ENCODE measurements at regions not wholly inside any gene's neighbourhood (a gene's known extent, or its start where the extent isn't known, plus 50 kb on each side); places are given as distances from the start of the nearest gene placed in this dataset.

- no peak for DNase-seq (ENCODE audit: low spot score in 2 of 2)
- in situ Hi-C loops (cut with MboI; ENCODE audit: low sequenced_read_pairs) = no loop called here
- no peak overlapping the region for H3K4me3 ChIP-seq
These were observed 117.8 kb upstream of the NOCT start for GRCh38 chr4:138897811-138898226.

DNA sequence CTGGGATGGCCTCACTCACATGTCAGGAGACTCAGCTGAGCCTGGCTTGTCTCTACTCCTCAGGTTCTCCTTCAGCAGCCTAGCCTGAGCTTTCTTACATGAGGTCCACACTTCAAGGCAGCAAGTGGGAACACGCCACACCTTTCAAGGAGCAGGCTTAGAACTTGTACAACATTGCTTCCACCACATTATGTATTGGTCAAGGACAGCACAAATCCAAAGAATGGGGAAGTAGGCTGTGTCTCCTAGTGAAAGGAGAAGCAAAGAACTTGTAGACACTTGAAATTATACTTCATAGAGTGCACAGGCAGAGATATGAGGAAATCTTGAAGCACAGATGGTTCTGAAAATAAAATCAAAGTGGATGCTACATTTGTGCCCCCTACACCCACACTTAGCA, 120.9 kb upstream of the NOCT start:
- no peak for DNase-seq (ENCODE audit: low spot score in 2 of 2)
- H3K4me1 ChIP-seq = peaks cover 24% of the 10 kb centered on the region
- H3K4me3 ChIP-seq = no peak overlapping the region
- no peaks in the 10 kb centered on the region for H3K36me3 ChIP-seq (replicated peaks)
- in situ Hi-C loops (cut with MboI; ENCODE audit: low sequenced_read_pairs) = no loop called here
- H3K27me3 ChIP-seq (ENCODE audit: low read depth) = no peaks in the 10 kb centered on the region
- H3K9me3 ChIP-seq = no peaks in the 10 kb centered on the region

More at GRCh38 chr4:138897811-138898226, 117.8 kb upstream of the NOCT start:
- Histone ChIP-seq H3K9me3 (no peaks in the 10 kb centered on the region), H3K36me3 (replicated peaks) (no peaks in the 10 kb centered on the region), H3K27me3 (ENCODE audit: low read depth) (no peaks in the 10 kb centered on the region), H3K4me1 (peaks cover under 1% of the 10 kb centered on the region)

GRCh38 chr4:138894011-138894410, 121.6 kb upstream of the NOCT start:
- no peaks in the 10 kb centered on the region for H3K36me3 ChIP-seq (replicated peaks)
- in situ Hi-C loops (cut with MboI; ENCODE audit: low sequenced_read_pairs) = no loop called here
- no peaks in the 10 kb centered on the region for H3K9me3 ChIP-seq
- peaks cover 31% of the 10 kb centered on the region for H3K4me1 ChIP-seq
- H3K27me3 ChIP-seq (ENCODE audit: low read depth) = no peaks in the 10 kb centered on the region
- DNase-seq (ENCODE audit: low spot score in 2 of 2) = no peak
- H3K4me3 ChIP-seq = no peak overlapping the region

DNA sequence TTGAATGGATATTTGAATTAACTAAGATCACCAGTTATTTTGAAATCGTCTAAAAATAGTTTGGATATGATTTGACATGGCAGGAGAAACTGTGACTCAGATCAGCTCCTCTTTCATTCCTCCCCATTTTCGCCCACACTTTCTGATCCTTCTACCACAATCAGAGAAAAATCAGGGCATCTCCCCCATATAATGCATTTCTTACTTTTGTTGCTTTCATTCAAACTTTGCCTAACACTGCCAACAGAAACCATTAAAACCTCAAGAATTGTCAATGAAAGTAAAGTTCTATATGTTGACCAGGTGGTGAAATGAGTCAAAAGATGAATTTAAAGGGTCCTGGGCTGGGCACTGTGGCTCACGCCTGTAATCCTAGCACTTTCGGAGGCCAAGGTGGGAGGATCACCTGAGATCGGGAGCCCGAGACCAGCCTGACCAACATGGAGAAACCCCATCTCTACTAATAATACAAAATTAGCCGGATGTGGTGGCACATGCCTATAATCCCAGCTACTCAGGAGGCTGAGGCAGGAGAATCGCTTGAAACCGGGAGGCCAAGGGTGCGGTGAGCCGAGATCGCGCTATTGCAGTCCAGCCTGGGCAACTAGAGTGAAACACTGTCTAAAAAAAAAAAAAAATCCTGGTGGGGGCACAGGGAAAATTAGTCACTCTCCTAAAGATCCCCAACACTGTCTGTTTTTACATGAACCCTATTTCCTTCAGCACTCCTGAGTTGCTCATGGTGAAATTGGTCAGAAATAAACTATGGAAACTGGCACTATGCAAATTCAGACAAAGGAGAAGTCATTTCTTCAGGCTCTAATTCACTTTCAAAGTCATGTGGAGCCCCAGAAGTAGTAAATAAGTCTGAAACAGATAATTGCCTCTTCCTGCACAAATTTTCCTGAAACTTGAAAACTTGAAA, 122.8 kb upstream of the NOCT start:
- H3K9me3 ChIP-seq = no peaks in the 10 kb centered on the region
- no peak for DNase-seq (ENCODE audit: low spot score in 2 of 2)
- no peaks in the 10 kb centered on the region for H3K27me3 ChIP-seq (ENCODE audit: low read depth)
- peaks cover 37% of the 10 kb centered on the region for H3K4me1 ChIP-seq
- in situ Hi-C loops (cut with MboI; ENCODE audit: low sequenced_read_pairs) = no loop called here
- no peak overlapping the region for H3K4me3 ChIP-seq
- H3K36me3 ChIP-seq (replicated peaks) = no peaks in the 10 kb centered on the region

DNA sequence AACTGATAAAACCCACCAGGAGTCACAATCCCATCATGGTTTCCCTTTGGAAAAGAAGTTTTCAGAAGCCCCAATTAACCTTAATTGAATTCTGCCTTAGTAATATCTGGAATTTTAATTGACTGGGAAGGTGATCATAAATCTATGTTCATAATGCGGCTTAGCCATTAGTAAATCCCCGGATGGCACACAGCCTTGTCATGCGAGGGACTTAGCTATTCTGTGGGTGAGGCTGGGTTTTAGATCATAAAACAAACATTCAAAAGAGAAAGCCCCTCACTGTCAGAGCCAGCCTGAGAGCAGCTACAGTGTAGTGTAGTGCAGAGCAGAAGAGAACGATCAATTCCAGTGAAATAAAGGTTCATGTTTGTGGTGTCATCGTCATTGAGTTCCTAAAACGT, 124.0 kb upstream of the NOCT start:
- no peaks in the 10 kb centered on the region for H3K9me3 ChIP-seq
- in situ Hi-C loops (cut with MboI; ENCODE audit: low sequenced_read_pairs) = no loop called here
- DNase-seq (ENCODE audit: low spot score in 2 of 2) = peak; percentile 85 to 97
- H3K36me3 ChIP-seq (replicated peaks) = no peaks in the 10 kb centered on the region
- H3K27me3 ChIP-seq (ENCODE audit: low read depth) = no peaks in the 10 kb centered on the region
- H3K4me1 ChIP-seq = peaks cover 40% of the 10 kb centered on the region
- H3K4me3 ChIP-seq = no peak overlapping the region

GRCh38 chr4:138890891-138891570, 124.5 kb upstream of the NOCT start:
- Histone ChIP-seq H3K36me3 (replicated peaks) (no peaks in the 10 kb centered on the region), H3K4me1 (peaks cover 40% of the 10 kb centered on the region), H3K27me3 (ENCODE audit: low read depth) (no peaks in the 10 kb centered on the region), H3K4me3 (no peak overlapping the region), H3K9me3 (no peaks in the 10 kb centered on the region)
- in situ Hi-C loops (cut with MboI; ENCODE audit: low sequenced_read_pairs) = no loop called here
- DNase-seq (ENCODE audit: low spot score in 2 of 2) = peak in 1 of 2 experiments; percentile 71

DNA sequence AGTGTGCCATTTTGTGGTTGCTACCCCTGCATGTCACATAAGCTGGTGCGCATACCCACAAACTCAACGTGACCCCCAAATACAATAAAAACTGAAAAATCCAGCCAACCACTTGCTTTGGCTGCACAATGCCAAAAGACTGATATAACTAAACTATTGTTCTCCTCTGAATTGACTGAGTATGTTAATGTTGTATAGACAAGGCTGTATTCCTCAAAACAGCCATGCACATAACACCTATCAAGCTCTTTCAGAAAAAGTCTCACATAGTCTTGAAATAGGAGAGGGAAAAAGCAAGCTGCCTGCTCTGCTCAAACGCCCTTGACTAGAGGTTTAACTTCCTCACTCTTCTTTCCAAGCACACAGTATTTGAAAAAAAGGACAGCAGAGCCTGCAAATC, 126.4 kb upstream of the NOCT start:
- DNase-seq (ENCODE audit: low spot score in 2 of 2) = peak; percentile 26 to 36
- no peaks in the 10 kb centered on the region for H3K27me3 ChIP-seq (ENCODE audit: low read depth)
- peaks cover 40% of the 10 kb centered on the region for H3K4me1 ChIP-seq
- H3K4me3 ChIP-seq = no peak overlapping the region
- no peaks in the 10 kb centered on the region for H3K9me3 ChIP-seq
- in situ Hi-C loops (cut with MboI; ENCODE audit: low sequenced_read_pairs) = no loop called here
- H3K36me3 ChIP-seq (replicated peaks) = no peaks in the 10 kb centered on the region

DNA sequence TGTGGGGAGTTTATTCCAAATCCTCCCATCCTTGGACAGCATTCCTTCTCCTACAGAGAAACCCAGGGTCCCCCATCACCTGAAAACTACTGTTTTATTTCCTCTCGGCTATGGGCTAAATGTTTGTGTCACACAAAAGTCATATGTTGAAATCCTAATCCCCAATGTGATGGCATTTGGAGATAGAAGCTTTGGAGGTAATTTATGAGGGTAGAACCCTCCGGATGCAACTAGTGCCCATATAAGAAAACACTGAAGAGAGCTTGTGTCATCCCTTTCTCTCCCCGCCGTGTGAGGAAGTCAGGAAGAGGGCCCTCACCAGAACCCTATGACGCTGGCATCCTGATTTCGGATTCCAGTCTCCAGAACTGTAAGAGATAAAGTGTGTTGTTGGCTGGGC, 127.8 kb upstream of the NOCT start:
- DNase-seq (ENCODE audit: low spot score in 2 of 2) = no peak
- Histone ChIP-seq H3K27me3 (ENCODE audit: low read depth) (no peaks in the 10 kb centered on the region), H3K4me3 (no peak overlapping the region), H3K36me3 (replicated peaks) (no peaks in the 10 kb centered on the region), H3K9me3 (no peaks in the 10 kb centered on the region), H3K4me1 (peaks cover 39% of the 10 kb centered on the region)
- in situ Hi-C loops (cut with MboI; ENCODE audit: low sequenced_read_pairs) = no loop called here

DNA sequence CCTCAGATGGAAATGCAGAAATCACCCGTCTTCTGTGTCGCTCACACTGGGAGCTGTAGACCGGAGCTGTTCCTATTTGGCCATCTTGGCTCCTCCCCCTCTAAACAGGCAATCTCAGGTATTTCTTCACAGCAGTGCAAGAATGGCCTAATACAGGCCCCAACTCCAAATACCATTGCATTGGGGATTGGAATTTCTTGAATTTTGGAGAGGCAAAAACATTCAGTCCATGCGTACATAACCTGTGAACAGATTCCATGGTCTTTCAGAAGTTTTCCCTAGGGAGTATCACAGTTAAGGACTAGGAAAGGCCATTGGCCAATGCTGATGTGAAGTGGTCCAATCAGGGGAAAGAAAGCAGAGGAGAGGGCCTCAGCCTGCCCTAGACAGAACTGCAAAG, 128.2 kb upstream of the NOCT start:
- no peak for DNase-seq (ENCODE audit: low spot score in 2 of 2)
- peaks cover 35% of the 10 kb centered on the region for H3K4me1 ChIP-seq
- no peaks in the 10 kb centered on the region for H3K27me3 ChIP-seq (ENCODE audit: low read depth)
- in situ Hi-C loops (cut with MboI; ENCODE audit: low sequenced_read_pairs) = no loop called here
- H3K9me3 ChIP-seq = no peaks in the 10 kb centered on the region
- H3K36me3 ChIP-seq (replicated peaks) = no peaks in the 10 kb centered on the region
- no peak overlapping the region for H3K4me3 ChIP-seq

- H3K27me3 ChIP-seq (ENCODE audit: low read depth) = no peaks in the 10 kb centered on the region
- H3K4me1 ChIP-seq = peaks cover 3% of the 10 kb centered on the region; the same call in 1 of the 2 replicates
- no peaks in the 10 kb centered on the region for H3K9me3 ChIP-seq
- no peak for DNase-seq (ENCODE audit: low spot score in 2 of 2)
- H3K4me3 ChIP-seq = no peak overlapping the region
- in situ Hi-C loops (cut with MboI; ENCODE audit: low sequenced_read_pairs) = no loop called here
- H3K36me3 ChIP-seq (replicated peaks) = no peaks in the 10 kb centered on the region
These were observed 135.8 kb upstream of the NOCT start for GRCh38 chr4:138879757-138880156.

- in situ Hi-C loops (cut with MboI; ENCODE audit: low sequenced_read_pairs) = no loop called here
- Histone ChIP-seq H3K4me1 (peaks cover 3% of the 10 kb centered on the region; the same call in 1 of the 2 replicates), H3K27me3 (ENCODE audit: low read depth) (no peaks in the 10 kb centered on the region), H3K4me3 (no peak overlapping the region), H3K36me3 (replicated peaks) (no peaks in the 10 kb centered on the region), H3K9me3 (no peaks in the 10 kb centered on the region)
- no peak for DNase-seq (ENCODE audit: low spot score in 2 of 2)
These were observed 139.5 kb upstream of the NOCT start for GRCh38 chr4:138875891-138876608.

- Histone ChIP-seq H3K36me3 (replicated peaks) (no peaks in the 10 kb centered on the region), H3K9me3 (no peaks in the 10 kb centered on the region), H3K4me3 (no peak overlapping the region), H3K4me1 (no peaks in the 10 kb centered on the region; the same call in 1 of the 2 replicates), H3K27me3 (ENCODE audit: low read depth) (no peaks in the 10 kb centered on the region)
- no peak for DNase-seq (ENCODE audit: low spot score in 2 of 2)
- in situ Hi-C loops (cut with MboI; ENCODE audit: low sequenced_read_pairs) = loop anchor here (25.0 kb wide), 2 partner anchors 284 to 834 kb away; no protein-coding TSS in a partner anchor
These were observed 144.1 kb upstream of the NOCT start for GRCh38 chr4:138871555-138871875.

GRCh38 chr4:138870737-138871554, 144.6 kb upstream of the NOCT start:
- Histone ChIP-seq H3K9me3 (no peaks in the 10 kb centered on the region), H3K4me1 (no peaks in the 10 kb centered on the region; the same call in 1 of the 2 replicates), H3K27me3 (ENCODE audit: low read depth) (no peaks in the 10 kb centered on the region), H3K4me3 (no peak overlapping the region), H3K36me3 (replicated peaks) (no peaks in the 10 kb centered on the region)
- in situ Hi-C loops (cut with MboI; ENCODE audit: low sequenced_read_pairs) = loop anchor here (25.0 kb wide), 2 partner anchors 284 to 834 kb away; no protein-coding TSS in a partner anchor
- peak; percentile 81 for DNase-seq (ENCODE audit: low spot score in 2 of 2)
